Cerebellar nuclear complex (tissue), 1 donor: ENCODE measurements at regions not wholly inside any gene's neighbourhood (a gene's known extent, or its start where the extent isn't known, plus 50 kb on each side); places are given as distances from the start of the nearest gene placed in this dataset.
"Not testable (repeated sequence)": the region's sequence is repeated elsewhere in the genome, so short reads cannot be mapped to it uniquely, and the experiment has no call there.

Experiments
- DNase-seq, 2 experiments: peaks; one replicate each; lab custom pipeline; 2025; lab: John Stamatoyannopoulos, UW

DNA sequence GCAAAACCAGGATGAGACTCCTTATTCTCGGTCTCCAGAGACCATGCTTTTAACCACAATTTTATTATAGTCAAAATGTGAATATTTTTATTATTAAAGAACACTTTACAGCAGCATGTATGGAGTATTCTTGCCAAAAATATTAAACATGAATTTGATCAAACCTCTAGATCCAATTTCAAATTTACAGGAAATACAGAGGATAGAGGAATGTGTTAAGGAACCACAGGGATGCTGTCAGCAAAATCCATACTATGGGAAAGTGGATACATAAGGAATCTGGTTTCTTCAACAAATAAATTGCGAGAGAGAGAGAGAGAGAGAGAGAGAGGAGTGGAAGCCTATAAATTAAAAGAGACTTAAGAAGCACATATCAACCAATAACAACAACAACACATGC is 348.2 kb upstream of the NUDT12 start:
- no peak for DNase-seq

DNA sequence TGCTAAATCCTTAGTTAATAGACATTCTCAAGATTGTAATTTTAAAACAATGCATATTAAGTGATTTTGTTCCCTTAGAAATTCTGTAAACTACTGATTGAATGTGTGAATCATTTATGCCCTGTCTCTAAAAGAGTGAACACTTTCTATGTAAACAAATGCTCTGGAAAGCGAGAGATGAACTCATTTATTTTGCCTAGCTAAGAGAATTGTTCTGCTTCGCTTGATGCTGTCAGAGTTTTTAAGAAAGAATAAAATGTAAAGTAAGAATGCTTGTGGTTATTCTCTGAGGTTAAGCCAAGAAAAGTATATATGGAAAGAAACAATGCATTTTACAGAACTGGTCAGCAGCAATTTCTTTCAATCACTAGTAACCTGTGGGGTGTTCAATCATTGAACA is 347.4 kb upstream of the NUDT12 start:
- no peak for DNase-seq

DNA sequence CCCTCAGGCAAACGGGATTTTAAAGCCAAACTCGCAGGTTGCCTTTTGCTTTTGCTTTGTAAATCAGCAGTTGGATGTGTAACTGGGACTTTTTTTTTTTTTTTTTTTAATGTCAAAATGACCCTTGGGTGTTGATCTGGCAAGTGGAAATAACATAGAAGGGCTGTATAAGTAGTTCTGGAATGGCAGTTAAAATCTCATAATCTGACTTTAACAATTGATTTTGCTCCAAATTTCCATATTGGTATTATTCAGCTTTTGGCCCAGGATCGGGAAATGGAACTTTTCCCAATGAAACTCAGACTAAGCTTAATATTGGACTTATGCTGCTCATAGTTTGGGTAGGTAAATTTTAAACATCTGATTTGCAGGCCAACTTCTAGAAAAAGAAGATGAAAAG is 346.8 kb upstream of the NUDT12 start:
- no peak for DNase-seq

DNA sequence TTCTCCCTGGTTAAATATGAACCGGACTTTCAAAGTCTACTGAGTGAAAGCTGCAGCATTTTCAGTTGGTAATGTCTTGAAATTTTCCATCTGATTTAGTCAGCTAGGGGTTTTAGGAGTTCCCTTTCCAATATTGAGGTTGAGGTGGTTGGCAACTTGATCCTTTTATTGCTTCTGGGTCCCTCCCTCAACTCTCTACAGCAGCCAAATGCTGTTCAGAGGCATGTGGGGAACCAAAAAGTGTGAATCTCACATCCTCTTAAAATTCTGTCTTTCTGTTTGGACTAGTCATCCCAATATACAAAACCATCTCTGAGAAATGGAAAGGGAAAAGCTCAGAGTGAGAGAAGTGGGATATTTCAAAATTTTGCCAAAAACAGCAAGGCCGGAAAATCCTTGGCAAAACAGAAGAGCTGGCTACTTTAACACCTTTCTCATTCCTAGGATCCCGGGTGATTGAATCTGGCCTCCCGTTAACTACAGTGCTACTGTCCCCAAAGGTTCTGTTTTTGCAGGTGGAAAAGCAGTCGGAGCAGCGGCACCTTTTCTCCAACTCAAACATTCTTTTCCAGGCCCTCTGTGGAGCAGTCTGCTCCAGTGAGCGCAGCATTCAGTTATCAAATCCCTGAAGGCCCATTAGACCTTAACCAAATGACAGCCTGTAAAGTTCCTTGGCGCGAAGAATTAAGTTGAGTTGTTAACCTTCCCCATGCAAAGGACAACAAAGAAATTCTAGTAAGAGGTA is 345.9 kb upstream of the NUDT12 start:
- no peak for DNase-seq

DNA sequence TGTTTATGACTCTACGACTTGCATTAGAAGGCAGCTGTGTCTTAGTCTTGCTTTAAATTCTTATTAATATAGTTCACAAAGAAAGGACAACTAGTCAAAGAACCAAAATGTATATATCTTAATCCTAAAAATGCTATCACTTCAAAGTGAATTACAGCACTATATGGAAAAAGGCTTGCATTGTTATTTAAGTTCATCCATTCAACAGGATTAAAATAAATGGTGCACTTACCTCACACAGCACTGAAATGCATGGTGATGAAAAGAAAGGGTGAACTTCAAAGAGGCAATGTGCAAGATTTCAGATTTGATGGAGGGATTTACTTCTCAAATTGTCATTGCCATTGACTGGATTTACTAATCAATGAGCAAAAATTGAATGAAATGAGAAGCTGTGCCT is 344.4 kb upstream of the NUDT12 start:
- no peak for DNase-seq

DNA sequence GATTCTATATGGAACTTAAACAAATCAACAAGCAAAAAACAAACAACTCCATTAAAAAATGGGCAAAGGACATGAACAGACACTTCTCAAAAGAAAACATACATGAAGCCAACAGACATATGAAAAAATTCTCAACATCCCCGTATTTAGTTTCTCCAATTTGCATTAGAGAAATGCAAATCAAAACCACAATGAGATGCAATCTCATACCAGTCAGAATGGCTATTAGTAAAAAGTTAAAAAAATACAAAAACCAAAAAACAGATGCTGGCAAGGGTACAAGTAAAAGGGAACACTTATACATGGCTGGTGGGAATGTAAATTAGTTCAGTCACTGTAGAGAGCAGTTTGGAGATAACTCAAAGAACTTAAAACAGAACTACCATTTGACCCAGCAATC is 342.1 kb upstream of the NUDT12 start:
- no peak for DNase-seq

DNA sequence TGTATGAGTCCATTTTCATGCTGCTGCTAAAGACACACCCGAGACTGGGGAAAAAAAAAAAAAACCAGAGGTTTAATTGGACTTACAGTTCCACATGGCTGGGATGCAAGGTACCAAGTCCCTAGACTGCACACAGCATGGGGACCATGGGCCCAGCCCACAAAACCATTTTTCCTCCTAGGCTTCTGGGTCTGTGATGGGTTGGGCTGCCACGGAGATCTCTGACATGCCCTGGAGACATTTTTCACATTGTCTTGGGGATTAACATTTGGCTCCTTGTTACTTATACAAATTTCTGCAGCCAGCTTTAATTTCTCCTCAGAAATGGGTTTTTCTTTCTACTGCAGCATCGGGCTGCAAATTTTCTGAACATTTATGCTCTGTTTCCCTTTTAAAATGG is 340.3 kb upstream of the NUDT12 start:
- no peak for DNase-seq

DNA sequence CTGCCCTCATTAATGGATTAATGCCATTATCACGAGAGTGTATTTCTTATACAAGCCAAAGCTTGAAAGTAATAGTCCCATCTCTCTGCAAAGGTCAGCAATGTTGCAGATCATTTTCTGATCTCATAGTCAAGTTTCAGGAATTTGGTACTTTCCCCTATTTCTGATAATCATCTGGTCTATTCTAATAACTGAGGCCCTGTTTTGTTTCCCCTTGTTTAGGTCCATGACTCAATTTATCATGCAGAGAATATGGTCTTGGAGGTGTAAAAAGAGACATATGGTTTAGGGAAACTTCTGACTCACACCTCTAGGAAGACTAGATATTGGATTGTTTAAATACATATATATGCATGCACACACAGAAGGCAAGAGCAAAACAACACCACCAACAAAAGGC is 339.3 kb upstream of the NUDT12 start:
- no peak for DNase-seq

DNA sequence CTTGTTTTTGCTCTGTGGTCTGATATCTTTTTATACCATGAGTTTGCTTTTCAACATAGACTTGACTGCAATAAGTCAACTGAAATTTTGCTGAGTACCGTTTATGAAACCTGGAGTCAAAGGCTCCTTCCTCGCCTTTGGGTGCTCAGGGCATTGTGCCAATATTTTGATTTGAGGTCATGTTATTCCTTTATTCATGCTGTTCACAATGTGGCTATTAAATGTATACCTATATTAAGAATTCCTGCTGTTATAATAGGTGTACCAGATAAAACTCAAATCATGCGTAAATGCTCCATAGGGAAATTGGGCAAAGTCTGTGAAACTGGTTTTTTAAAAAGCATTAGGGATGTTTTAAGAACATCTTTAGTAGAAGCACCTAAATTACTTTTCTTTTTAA is 334.0 kb upstream of the NUDT12 start:
- no peak for DNase-seq

DNA sequence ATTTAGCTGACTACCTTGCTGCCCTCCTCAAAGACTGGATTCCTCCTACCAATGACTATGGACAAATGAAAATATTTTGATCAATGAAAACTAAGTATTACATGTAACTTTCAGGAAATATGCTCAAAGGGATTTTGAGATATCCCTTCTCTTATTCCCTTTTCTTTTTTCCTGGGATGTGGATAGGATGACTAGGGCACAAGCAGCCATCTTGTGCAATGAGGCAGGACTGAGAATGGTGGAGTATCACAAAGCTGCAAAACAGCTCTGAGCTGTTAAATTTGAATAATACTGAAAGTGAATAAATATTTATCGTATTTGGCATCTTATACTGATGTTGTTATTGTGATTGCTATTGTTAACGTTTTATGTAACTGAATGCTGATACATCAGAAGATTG is 333.1 kb upstream of the NUDT12 start:
- DNase-seq, result no peak

DNA sequence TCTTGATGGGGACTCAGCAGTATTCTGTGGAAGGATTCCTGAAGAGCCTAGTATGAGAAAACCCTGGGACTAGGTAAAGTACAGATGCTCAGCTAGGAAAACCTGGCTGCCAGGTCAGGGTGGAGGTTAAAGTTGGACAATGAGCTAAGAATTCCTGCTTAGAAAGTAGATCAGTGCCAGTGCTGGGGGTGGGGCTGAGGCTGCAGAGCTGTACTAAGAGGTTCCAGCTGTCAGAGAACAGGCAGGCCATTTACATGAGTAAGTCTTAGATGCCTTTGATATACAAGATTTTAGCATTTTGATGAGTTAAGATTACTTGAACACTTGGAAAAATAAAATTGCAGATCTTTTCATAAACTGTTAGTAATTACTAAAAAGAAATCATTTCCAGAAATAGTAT is 332.3 kb upstream of the NUDT12 start:
- no peak for DNase-seq

DNA sequence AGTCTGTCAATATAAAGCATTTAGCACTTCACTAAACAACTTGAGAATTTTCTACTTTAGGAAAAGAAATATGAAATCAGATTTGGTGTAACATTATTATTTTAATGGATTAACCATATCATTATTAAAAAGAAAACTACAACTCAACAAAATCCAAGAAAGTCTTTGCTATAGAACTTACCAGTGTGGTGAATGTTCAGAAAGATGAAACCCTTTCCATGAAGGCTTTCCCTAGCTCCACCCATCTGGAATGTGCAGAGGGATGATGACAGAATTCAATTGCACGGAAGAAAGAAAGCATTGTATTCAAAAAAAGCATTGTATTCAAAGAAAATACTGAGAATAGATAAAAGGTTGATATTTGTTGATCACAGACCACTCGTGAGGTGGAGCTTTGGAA is 328.6 kb upstream of the NUDT12 start:
- no peak for DNase-seq

DNA sequence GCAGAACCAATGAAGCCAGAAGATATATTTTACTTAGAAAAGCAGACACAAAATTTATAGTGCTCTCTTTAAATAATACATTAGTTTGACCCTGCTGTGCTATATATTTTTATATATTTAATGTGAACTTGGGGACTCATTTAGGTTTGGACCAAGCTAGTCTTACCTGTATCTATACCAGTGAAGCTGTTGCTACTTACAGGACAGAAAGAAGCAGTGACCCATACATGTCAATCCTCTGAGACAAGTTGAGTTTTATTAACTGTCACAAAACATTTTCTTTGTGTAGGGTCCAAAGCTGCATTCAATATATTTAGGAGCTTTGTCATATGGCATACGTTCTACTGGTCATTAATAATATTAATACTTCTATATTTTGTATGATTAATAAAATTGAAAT is 327.7 kb upstream of the NUDT12 start:
- DNase-seq, result no peak

DNA sequence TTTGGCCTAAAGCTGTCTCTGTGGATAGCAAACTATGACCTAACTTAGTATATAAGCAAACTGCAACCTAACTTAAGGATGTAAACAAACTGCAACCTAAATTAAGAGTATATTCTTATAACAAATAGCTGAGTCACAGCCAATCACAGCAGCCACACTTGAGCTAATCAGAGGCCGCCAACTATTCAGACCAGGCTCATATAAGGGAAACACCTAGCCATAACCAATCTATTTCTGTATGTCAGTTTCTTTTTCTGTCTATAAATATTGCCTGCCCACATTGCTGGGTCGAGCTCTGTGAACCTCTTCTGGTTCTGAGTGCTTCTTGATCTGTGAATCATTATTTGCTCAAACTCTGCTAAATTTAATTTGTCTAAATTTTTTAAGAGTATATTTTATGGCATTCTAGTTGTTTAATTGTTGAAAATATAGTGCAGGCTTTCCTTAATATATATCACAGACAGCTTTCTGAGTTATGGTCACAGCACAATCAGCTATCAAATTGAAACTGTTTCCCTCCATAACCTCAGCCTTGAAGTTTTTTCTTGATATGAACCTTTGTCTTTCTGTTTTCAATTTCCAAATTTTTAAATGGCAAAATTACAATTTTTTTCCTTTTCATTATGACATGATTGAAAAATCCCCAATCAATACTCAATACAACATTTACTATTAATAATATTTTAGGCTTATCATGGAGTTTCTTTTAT is 327.1 kb upstream of the NUDT12 start:
- DNase-seq, result no peak

DNA sequence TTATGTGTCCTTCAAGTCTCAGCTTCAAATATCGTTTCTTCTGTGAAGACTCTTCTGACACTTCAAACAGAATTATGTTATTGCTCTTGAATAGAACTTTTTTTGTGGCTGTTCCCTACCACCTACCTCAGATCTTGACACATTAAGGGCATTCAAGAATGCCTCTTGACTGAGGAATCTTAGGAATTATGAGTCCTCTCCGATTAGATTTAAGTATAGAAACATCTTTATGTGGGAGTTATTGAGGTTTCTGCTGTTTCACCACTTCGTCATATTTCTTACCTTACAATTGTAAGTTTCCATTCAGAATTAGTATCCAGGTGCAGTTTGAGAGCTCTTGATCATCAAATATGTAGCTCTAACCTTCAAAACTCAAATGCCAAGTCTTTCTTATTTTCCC is 324.2 kb upstream of the NUDT12 start:
- no peak for DNase-seq

DNA sequence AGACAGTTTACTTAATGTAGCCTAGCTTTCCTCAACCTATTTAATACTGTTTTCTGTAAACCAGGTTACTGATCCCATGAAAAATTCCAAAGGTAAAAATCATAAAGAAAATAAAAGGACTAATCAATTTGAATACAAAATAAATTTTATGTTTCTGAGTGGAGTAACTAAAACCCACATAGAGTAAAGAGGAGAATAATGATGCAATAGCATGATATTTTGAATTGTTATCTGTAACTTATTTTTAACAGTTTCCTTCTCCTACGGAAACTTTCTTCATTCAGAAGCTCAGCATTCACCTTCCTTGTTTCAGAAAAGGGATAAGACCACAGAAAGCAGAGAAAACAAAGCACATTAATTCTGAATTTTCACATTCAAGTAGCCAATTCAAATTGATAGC is 320.6 kb upstream of the NUDT12 start:
- no peak for DNase-seq

DNA sequence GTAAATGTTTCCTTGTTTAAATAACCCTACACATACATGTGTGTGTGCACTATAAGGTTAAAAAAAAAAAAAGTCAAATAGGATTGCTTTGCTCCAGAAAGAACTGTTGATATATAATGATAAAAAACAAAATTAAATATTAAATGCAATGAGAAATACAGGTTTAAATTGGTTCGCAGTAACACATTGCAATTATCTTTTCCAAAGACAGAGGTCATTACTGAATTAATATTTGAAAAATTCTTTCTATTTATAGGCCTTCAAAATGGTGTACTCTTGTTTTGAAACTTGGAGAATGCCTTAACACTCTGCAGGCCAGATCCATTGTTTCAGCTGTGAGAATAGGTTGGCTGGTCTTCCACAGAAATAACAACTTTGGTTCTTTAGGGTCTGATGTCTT is 319.0 kb upstream of the NUDT12 start:
- DNase-seq, result no peak

DNA sequence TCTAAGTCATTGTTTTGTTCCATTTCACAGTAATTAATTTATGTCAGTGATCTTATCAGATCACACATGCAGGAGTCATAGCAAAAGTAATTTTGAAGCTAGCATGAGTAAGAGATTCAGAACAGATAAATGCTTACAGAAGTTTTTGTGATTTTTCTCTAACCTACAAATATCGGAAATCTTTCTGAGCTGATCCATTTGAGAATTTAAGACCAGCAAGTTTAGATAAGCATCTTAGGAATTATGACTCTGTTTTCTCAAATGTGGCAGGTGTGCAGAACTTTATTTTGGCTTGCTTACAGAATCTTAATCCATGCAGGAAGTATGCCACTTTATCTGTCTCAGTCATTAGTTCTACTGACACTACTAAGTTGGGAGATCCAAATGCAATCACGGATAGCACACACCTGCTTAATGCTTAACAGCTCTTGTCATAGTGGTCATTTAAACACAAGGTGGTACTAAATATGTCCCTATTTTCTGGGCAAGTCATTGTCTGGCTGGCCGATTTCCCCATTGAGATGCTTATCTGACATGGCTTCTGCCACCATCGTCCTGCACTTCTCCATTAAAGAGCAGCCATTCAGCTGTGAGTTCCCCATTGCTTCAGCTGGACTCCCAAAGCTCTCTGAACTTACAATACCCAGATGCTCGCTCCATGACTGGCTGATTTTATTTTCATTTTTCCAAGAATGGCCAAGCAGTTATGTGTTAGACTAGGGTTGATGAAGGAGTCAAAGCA is 305.4 kb upstream of the NUDT12 start:
- DNase-seq, result no peak

DNA sequence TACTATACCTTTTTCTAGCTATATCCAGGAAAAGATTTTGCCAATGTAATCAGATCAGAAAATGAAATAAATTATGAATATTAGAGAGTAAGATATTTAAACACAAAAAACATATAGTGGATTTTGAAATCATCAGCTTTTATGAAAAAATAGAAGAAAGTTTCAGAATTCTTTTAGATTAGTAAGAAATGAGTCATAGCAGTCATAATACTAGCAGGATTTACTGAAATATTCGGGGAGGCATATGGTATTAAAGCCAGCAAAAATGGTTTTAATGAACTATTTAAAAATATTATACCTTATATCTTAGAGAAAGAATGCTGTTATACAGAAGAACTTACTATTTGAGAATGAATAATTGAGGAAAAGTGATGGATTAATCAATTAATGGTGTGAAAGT is 303.6 kb upstream of the NUDT12 start:
- no peak for DNase-seq

DNA sequence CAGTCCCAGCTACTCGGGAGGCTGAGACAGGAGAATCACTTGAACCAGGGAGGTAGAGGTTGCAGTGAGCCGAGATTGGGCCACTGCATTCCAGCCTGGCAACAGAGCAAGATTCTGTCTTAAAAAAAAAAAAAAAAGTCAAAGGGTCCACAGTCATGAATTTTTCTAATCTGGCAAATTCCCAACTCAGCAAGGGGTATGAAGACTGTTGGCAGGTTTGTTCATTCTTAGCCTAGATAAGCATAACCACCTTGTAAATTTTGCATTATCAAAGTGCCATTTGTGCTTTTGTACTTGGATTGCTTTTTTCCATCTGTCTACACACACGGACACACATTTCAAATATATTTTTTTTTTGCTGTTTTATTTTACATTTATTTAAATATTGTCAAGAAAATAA is 299.8 kb upstream of the NUDT12 start:
- no peak for DNase-seq

DNA sequence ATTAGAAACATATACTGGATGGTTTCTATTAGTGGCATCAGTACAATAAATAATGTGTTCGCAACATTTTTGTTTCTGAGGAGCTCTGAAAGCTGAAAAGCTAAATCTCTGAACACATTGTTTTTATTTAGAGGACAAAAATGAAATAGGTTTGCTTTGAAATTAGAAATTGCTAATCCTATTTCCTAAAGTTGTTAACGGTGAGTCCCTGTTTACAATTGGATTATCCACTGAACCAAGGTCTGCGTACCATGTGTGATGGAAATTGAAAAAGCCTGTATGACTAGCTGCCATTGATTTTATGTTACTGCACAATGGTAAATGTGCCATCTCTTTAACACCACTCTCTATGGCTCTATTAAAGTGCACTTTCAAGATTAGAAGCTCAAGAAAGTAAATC is 297.7 kb upstream of the NUDT12 start:
- no peak for DNase-seq

DNA sequence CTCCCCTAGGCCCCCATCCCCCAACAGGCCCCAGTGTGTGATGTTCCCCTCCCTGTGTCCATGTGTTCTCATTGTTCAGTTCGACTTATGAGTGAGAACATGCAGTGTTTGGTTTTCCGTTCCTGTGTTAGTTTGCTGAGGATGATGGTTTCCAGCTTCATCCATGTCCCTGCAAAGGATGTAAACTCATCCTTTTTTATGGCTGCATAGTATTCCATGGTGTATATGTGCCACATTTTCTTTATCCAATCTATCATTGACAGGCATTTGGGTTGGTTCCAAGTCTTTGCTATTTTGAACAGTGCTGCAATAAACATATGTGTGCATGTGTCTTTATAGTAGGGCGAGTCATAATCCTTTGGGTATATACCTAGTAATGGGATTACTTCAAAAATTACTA is 295.8 kb upstream of the NUDT12 start:
- DNase-seq, result not testable (repeated sequence)

DNA sequence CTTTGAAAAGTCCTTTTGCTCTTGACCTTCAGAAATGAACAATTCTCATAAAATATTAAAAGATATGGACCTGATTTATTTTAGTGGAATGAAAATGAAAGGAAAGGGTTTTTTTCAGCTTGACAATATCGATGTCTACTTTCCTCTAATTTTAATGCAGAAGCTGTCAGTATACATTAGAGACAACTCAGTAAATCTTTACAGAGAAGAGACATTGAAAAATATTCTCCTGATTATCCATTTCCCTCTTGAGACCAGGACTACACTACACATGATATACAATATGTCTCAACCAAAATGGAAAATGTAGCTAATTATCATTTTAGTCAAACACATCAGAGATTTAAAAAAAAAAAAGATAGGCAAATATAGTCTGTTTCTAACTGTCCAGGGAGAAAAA is 288.5 kb upstream of the NUDT12 start:
- DNase-seq, result no peak
